GM18499 (cell line): ENCODE measurements at regions not wholly inside any gene's neighbourhood (a gene's known extent, or its start where the extent isn't known, plus 50 kb on each side); places are given as distances from the start of the nearest gene placed in this dataset.
"Not testable (repeated sequence)": the region's sequence is repeated elsewhere in the genome, so short reads cannot be mapped to it uniquely, and the experiment has no call there.

Experiments
- ATAC-seq: cut with Tn5 transposase; IDR thresholded peaks from one replicate; pipeline ENCODE4 v1.9.1; 2021; ENCODE audit warnings: moderate number of reproducible peaks; ENCODE audit not compliant: insufficient read depth, unreplicated experiment

DNA sequence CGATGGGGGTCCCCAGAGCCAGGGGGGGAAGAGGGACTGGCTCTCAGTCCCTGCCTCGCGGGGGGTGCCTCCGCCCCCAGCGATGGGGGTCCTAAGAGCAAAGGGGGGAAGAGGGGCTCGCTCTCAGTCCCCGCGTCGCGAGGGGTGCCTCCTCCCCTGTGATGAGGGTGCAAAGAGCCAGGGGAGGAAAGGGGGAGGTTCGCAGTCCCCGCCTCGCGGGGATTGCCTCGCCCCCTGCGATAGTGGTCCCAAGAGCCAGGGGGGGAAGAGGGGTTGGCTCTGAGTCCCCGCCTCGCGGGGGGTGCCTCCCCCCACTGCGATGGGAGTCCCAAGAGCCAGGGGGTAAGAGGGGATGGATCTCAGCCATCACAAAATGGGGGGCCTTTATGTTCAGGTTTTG lies 168.5 kb downstream of the ATP6V0E2 start:
- ATAC-seq, result not testable (repeated sequence)

DNA sequence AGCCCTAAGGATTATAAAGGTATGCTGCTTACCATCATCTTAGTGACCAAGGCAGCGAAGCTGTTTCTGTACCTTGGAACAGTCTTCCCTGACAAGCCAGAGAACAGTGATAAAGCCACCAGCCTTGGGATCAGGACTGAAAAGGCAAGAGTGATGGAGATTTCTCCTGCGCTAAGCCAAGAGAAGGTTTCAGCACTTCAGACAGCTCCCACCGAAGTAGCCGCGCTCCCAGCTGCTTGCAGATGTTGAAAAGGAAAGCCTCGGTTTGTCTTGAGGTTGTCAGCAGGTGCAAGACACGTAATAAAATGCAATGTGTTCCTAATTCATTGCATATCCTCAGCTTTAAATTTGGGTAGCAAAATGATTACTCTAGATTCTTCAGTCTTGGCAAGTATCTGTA lies 171.0 kb downstream of the ATP6V0E2 start:
- ATAC-seq, result not testable (repeated sequence)

DNA sequence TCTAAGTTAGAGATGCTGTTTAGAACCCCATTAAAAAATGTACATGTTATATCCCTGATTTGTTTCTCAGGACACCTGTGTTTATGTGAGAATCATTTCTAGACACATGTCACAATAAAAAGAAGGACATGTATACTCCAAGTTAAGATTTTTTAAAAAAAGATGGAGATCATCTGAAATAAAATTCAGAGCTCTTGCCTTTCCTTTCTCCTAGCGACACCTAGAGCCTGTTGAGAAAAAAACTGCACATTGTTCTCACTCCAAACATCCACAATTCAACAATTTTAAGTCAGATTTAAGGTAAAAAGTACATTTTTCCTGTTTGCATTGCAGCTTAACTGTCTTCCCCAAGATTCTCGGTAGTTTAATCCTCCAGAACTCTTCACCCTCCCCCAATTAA lies 171.8 kb downstream of the ATP6V0E2 start:
- ATAC-seq, result not testable (repeated sequence)

DNA sequence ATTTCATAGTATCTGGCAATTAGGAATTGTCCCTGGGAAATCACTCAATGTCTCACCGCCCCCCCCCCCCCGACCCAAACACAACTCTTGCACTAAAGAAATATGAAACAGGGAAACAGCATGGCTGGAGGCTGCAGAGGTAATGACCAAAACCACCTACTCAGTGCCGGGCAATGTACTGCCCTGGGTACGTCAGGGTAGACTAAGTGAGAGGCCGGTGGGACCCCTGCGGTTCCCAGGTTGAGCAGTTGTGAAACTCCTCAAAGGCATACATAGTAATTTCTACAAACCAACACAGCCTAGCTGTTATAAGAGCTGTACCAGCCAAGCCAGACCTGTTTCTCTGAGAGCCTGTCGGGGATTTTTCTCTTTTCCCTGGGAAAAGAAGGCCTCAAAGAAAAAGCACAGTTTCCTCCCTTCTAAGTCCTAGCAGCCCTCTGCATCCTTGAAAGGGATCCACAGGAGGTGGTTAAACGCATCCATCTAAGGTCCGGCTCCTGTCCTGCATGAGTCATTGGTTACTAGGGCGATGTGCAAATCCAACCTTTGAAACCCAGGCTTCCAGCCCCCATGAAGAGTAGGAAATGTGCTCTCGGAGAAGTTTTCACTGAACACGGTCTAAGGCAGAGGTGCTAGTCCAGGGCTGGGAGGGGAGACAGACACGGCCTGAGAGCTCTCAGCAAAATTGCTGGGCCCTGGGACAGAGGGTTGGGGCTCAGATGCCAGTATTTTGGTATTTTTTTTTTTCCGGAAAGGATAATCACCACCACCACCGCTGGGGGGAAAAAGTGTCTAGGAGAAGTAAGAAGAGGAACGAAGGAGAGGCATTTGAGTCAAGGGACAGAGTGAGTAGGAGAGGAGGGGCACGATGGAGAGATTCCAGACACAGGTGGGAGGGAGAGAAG lies 172.8 kb downstream of the ATP6V0E2 start:
- not testable (repeated sequence) for ATAC-seq

DNA sequence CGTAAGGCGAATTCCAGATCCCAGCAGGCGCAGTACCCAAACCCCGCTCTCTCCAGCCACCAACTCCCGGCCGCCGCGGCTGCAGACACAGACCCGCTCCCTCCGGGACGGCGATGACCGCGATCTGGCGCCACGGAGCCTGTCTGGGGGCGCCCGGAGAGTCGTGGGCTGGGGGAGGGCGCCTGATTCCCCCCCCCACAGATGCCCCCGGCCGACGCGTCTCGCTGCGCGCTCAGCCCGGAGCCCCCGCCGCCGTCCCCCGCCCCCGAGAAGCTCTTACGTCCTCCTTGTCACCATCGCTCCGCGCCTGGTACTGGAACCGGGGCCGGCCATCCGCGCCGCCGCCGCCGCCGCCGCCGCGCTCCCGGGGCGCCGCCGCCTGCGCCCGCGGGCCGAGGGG lies 173.6 kb downstream of the ATP6V0E2 start:
- not testable (repeated sequence) for ATAC-seq

DNA sequence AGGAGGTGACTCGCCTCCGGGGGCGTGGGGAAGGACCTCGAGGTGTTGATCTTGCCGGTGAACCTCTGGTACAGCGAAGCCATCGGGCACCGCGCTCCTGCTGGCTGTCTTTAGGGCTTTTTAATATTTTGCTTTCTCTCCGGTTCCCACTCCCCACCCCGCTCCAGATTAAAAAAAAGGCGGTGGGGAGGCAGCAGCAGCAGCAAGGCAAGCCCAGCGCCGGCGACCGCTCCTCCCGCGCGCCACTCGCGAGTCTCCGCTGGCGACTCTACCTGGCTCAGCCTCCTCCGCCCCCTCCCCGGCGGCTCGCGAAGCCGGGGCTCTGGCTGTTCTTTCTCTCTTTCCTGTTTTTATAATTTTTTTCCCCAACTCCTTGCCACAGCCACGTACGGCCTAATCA lies 174.0 kb downstream of the ATP6V0E2 start:
- not testable (repeated sequence) for ATAC-seq

DNA sequence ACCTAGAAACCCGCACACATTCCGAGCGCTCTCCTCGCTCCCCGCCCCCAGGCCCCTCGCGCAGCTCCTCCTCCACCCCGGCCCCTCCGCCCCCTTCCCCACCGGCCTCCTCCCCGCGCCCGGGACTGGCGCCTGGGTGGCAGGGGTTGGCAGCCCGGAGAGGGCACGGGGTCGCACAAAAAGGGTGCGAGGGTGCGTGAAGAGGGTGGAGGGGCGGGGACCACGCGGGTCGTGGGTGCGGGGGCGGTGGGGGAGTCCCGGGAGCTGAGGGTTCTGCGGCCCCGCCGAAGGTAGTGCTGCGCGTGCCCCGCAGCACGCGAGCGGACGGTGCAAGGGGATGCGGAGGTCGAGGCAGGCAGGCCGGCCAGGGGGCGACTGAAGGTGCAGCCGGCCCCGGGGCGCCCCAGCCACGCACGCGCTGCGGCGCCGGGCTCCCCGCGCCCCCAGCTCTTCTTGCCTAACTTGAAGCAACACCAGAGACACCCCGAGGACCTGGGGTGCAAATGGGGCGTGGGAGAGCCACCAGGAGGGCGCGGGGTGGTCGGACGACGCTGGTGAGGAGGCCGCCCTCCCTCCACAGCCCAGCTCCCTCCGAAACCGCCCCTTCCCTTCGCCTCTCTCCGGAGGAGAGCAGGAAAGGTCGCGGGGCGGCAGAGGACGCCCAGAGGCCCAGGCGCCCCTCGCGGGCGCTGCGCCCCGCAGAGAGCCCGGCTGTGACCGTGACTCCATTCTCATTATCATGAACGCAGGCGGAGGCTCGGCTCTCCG lies 174.7 kb downstream of the ATP6V0E2 start:
- not testable (repeated sequence) for ATAC-seq

DNA sequence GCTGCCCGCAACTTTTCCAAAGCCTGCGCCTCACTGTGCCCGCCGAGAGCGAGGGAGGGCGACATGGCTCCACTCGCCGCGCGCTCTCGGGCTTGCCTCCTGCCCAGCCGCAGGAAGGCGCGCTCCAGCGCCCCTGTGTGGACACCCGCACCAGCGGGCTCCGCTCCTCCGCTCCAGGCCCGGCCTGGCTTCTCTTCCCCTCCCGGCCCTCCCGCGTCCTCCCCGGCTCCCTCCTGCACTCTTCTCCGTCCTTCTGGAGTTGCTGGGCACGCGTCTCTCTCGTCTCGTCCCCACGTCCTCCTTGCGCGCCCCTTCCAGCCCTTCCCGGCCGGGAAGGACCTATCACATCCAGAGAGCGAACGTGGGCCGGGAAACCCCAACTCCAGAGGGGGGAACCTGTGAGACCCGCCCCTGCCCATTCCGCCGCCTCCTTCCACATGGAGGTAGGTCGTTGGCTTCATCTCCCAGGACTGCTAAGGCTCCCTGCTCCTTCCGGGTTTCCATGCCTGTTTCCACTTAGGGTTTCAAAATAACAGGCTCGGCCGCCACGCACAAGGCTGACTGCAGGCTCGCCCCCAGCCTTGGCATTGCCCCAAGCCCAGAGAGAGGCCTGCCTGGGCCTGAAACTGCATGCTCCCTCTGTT lies 175.4 kb downstream of the ATP6V0E2 start:
- ATAC-seq, result not testable (repeated sequence)

DNA sequence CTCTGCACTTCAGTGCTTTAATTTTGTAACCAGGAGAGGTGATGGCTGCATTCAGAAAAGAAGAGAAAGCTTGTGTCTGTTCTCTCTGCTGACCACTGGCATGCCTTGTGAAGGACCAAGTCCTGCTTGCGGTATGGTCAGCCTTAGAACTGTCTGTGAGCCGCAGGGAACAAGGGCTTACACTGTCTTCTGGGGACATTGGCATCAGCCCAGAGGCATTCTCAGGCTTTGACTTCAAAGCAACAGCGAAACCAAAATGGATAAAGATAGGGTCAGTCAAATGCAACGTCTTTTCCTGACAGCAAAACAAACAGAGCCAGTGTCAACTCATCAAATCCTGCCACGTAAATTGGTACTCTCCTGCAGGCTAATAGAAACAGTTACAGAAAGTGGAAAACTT lies 179.6 kb downstream of the ATP6V0E2 start:
- ATAC-seq, result not testable (repeated sequence)

DNA sequence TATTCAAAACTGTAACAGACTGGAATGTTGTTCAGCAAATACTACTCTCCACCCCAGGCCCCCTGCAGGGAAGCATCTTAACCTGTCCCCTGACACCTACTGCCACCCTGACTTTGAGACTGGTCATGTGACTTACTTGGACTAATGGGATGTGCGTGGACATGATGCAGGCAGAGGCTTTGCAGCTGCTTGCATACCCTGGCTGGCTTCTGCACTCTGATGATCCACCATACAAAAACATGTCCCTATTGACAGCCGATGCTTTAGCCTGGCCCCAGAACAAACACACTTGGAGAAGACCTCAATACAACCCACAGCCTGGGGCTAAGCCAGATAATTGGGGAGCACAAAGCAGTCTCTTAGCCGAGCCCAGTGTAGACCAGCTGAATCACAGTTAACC lies 180.5 kb downstream of the ATP6V0E2 start:
- ATAC-seq, result not testable (repeated sequence)

DNA sequence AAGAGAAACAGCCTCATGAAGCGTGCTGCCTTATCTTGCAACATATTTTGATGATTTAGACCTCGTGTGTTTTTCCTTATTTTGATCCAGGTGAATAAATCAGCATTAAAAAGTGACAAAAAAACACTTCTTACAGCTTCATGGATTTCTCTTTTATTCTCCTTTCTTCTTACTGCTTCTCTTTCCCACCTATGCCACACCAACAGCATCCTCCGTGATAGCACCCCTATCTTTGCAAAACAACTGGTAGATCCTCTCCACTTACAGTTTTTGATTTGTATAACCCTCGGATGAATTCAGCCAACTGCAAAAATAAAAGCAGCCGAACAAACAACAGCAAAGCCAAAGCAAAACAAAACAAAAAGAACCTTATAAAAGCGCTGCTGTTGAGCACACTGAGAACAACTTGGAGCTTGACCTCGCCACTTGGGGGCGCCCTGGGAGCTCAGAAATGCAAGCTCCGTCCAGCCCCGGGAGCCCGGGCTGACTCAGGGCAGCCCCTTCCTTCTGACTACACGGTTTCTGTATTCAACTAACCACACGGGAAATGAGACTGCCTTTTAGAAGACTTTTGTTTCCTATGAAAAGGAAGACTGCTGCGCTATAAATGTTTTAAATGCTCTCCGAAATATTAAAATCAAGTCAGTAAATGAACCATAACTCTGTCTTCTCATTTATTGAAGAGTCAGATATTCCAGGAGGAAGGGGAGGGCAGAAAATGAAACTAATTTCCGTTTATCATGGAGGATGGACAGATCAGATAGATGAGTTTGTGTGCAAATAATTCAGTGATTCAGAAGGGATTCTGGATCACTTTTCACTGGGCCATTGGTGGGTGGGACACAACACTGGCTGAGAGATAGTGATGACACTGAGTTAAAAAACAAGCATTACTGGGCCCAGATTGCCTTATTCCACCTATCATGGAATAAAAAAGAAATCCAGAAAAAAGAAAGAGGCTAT lies 186.8 kb downstream of the ATP6V0E2 start:
- not testable (repeated sequence) for ATAC-seq

DNA sequence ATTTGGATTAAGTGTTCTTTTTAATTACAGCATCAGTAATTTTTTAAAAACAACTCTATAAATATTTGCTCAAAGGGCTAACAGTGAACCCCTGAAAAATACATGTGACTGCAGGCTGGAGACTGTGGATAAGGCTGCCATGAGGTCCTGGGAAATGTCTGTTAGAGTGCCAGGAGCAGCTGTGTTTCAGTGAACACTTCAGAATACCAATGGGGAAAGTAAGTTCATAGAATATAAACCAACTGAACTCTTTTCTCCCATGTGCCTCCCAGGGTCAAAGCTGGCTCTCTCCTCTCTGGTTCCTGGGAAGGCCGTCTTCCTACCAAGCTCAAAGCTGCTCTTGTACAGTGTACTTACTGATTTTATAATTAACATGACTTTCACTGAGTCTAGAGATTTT lies 189.4 kb downstream of the ATP6V0E2 start:
- not testable (repeated sequence) for ATAC-seq

DNA sequence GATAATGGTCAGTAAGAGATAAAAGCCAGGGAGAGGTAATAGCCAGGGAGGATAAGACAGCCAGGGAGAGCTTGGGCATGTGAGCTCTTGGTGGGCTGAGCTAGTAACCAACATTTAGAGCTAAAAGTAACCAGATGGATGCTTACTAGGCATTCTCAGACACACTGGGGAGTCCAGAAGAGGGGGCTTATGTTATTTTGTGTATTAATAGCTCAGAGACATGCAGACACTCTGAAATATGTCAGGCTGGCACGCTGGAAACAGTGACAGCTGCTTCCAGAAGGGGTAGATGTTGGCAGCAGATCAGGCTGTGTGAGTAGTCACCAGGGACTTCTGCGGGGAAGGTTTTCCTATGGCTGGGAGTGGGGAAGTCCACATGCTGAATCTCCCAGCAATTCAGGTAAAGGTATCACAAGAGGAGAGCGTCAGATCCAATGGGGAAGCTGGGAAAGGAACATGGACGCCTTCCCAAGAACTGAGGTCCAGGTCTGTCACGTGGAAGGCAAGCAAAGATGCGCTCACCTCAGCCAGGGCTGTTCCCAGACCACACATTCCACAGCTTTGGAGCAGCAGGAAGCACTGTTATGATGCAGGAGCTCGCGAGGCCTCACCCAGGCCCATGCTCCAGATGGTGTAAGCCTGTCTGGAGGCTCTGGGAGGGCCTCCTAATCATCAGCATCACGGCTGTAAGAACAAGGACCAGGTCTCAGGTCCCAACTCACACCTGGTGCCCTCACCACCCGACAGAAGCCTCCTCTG lies 196.0 kb downstream of the ATP6V0E2 start:
- ATAC-seq, result not testable (repeated sequence)

DNA sequence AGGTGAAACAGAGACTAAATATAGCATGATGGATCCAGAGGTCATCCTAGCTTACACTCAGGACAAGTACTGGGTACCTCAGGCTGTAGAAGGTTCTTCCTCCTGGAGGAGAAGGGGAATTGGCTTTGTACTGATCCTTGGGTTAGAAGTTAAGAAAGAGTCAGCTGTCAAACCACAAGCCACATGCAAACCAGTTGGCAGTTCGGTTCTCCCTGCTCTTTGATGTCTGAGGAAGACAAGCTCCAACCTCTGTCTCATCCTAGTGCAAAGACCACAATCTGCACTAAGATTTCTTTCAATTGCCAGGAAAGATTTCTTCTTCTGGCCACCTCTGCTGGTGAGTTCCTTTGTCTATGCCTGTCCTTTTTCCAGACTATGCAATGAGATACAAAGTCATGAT lies 203.8 kb downstream of the ATP6V0E2 start:
- ATAC-seq, result not testable (repeated sequence)

DNA sequence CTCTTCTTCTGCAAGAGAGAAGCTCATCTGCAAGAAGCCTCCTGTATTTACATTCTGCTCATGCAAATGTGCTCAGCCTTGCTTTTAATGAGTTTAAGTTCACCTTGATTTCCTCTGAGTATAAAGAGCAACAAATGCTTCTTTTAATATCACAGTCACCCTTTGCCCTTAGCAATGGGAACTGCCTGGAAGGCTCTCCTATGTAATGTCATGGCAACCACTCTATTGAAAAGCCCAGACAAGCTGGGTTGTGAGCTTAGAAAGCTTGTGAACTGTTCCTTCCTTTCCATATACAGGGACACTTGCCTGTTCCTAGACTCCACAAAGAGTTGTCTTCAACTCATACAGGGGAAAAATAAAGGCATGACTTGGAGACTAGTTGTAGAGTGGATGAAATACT lies 208.1 kb downstream of the ATP6V0E2 start:
- not testable (repeated sequence) for ATAC-seq

DNA sequence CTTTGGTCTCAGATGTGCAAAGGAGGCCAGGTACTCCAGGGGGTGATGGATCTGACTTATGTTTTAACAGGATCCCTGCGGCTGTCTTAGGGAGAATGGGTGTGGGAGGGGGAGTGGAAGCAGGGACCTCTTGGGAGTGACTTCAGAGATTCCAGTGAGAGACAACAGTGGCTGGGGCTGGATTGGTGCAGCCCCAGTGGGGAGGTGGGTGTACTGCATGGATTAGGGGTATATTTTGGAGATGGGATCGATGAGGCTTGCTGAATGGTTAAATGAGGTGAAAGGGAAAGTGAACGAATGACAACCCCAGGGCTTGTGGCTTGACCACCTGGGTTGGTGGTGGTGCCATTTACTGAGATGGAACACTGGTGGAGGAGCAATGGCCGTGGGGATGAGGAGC lies 211.0 kb downstream of the ATP6V0E2 start:
- ATAC-seq, result not testable (repeated sequence)

DNA sequence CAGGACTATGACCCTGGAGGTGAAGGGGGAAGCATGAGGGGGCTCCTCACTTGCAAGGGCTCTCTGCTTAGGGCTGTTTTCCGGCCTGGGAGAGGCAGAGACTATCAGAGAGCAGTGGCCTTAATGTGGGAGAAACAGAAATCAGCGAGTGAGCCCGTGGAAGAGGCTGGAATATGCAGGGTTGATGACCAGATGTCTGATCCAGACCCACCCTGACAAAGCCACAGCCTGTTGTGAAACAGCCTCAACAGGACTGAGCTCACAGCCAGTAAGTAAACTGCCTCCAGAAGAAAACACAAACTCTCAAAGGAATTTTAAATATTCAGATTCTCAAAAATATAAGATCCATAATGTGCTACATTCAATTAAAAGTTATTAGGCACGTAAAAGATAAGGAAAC lies 213.7 kb downstream of the ATP6V0E2 start:
- not testable (repeated sequence) for ATAC-seq

DNA sequence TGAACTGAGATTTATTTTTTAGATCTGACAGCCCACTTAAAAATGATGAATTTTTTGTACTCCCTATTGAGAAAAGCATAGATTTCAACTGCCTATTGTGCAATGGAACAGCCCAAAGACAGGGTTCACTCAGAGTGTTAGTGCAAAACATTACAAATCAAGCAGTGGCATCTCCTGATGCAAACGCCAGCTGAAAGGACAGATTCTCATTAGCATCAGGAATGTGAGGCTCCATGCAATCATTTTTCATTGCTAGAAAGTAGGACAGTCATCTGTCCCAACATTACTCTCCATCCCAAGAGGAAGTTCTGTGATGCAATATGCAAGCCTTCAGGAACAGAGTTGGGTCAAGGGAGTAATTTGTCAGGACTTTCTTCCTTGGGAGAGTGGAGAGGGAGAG lies 215.4 kb downstream of the ATP6V0E2 start:
- not testable (repeated sequence) for ATAC-seq

DNA sequence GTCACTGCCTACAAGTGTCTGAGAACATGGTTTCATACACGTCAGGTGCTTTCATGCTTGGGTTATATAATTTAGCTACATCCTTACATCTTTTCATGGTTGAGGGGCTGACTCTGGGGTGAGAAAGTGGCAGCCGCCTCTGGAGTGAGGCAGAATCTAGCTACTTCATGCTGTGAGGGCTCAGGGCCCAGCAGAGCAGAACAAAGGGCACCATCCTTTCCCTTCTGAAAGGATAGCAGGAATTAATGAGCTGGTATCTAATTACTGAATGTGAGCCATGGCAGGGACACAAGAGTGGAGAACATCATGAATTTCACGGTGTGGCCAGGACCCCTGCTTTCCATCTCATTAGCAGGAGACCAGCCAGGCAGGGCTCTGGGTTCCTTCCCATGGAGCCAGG lies 217.0 kb downstream of the ATP6V0E2 start:
- ATAC-seq, result not testable (repeated sequence)
